Occipital lobe (tissue), 1 donor: ENCODE measurements at regions not wholly inside any gene's neighbourhood (a gene's known extent, or its start where the extent isn't known, plus 50 kb on each side); places are given as distances from the start of the nearest gene placed in this dataset.

Source experiments
- DNase-seq: peaks from one replicate; lab custom pipeline; 2025; lab: John Stamatoyannopoulos, UW

DNA sequence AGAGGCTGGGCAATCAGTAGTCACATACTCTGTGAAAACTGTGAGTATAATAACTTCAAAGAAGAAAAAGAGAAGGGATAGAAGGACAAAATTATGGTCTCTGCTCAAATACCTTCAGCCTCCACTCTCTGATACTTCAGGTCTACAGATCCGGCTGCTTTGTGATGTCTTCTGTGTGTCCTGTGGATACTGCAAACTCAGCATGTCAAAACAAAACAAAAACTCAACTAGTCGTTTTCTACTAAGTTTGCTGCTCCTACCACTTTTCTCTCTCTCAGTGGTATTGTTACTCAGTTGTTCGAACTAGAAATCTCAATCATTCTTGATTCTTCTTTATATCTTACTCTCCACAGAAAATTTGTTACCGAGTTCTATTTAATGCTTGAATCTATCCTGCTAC, 202.4 kb upstream of the ANK2 start:
- no peak for DNase-seq

DNA sequence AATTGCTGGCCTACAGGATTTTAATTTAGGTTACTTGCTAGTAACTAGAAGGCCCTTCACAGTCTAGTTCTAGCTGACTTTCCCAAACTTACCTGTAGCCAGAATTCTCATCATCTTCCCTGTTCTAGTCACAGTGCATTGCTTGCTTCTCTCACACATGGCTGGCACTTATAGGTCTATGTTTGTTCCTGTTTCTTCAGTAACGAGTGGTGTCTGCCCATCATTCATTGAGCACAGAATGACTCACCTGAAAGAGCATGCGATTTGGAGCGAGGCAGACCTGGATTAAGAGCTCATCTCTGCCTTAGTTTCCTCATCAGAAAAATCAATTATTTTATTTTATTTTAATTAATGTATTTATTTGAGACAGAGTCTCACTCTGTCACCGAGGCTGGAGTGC, 201.7 kb upstream of the ANK2 start:
- no peak for DNase-seq

- no peak for DNase-seq
These were observed 200.5 kb upstream of the ANK2 start for GRCh38 chr4:112848911-112849310.

- no peak for DNase-seq
These were observed 196.9 kb upstream of the ANK2 start for GRCh38 chr4:112852601-112853000.

DNA sequence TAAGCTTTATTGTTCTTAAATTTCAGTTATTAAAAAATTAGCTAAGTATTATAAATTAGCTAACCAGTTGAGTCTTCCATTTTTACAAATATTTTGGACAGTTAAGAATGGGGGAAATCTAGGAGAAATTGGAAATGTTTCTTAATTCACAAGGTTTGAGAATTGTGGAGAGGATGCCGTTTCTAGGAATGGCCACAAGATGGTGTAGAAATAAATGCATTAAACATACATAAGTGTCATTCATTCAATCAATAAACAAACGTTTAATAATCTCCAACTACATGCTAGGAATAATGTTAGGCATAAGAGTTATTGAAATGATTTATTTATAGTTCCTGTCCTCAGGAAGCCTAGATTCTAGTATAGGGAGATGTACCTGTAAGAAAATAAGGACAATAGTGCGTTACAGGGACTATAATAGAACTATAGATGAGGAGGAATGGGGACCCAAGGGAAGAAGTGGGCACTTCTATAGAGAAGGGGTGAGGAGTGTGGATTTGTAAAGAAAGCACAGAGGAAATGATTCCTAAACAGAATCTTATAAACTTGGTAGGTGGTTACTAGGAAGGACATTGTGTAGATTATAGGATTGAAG, 195.7 kb upstream of the ANK2 start:
- DNase-seq, result no peak

DNA sequence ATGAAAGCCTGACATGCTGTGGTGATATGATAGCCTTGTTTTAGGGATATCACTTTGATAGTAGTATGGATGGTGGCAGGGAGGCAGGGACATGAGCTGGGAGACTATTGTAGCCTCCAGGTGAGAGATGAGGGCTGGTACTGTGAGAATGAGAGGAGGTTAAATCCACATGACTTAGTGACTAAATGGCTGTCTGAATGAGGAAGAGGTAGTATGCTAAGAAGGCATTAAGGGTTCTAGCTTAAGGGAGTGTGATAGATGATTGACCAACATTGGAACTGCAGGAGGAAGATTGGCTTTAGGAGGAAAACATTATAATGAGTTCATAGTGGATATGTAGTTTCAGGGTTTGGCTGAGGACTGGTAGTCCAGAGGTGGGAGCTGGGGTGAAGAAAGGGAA, 195.0 kb upstream of the ANK2 start:
- DNase-seq, result no peak

GRCh38 chr4:112855058-112855457, 194.4 kb upstream of the ANK2 start:
- peak; percentile 15 for DNase-seq

- no peak for DNase-seq
These were observed 192.0 kb upstream of the ANK2 start for GRCh38 chr4:112857461-112857860.

DNA sequence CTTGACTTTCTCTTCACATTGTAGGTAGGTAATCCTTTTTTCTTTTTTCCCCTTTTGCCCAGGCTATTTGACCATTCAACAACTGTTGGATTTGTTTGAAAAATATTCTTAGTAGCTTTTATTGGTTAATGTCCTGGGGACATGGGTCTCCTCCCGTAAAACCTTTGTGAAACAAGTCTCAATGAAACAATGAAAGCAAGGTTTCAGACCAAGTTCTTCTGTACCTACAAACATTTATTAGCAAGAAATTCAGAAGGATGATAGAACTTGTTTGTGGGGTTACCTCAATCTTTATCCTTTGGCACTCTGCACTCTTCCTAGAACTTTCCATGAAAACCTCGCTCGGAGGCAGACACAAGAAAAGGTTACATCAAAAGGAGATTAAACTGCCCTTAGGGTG, 190.7 kb upstream of the ANK2 start:
- DNase-seq, result no peak

- no peak for DNase-seq
These were observed 189.8 kb upstream of the ANK2 start for GRCh38 chr4:112859456-112860184.

- DNase-seq, result no peak
These were observed 188.4 kb upstream of the ANK2 start for GRCh38 chr4:112860830-112861690.

DNA sequence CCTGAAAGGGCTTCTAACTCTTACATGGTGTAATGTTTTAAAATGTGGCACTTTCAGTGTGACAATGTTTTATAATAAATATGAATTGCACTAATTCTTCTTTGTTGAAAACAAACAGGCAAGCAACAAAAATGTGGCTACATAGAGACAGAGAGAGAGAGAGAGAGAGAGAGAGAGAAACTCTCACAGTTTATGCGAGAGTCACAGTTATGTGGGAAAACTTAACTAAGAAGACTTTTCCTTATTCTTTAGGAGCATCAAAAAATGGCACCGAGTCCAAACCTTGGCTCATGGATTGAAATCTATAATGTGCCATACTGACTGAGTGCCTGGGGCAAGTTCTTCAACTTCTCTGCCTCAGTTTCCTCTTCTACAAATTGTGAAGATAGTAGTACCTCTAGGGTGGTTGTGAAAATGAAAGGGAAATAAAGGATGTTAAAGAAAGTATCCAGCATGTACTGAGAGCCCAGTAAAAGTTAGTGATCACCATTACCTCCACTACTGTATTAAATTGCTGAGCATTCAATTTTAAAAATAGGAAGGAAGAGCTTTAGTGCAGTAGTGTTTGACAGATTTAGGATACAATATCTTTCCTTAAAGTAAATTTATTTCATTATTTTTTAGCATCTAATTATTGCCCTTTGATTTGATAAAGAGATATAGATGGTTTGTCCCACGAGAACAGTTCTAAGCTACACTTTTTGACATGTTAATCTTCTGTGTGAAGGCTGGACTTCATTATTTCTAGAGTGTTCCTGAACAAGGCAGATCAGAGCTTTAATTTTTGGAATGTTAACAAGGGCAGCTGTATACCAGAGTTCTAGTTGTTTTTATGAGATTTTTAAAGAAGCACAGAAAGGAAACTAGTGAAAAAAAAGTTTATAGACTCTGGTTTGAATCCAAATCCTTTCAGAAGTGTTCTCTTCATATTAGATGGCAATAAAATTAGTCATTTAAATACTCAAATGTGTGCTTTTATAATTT, 187.5 kb upstream of the ANK2 start:
- no peak for DNase-seq

GRCh38 chr4:112865443-112865842, 184.0 kb upstream of the ANK2 start:
- DNase-seq, result no peak

DNA sequence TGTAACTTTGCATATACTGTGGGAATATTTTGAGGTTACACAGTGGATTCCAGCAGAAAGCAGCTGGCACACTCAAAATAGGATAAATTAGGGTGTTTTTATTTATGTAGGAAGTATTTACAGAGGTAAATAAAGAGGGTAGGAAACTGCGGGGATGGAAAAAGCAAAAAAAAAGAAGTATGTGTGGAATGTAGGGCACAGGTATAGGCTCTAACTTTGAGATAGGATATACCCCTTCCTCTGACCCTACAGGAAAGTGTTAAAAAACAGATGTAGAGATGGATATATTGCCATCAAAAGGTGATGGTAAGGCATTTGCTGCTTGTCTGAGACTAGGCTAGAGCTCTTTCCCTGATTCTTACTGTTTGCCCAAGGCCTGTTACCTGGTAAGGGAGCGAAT, 173.1 kb upstream of the ANK2 start:
- DNase-seq, result no peak

DNA sequence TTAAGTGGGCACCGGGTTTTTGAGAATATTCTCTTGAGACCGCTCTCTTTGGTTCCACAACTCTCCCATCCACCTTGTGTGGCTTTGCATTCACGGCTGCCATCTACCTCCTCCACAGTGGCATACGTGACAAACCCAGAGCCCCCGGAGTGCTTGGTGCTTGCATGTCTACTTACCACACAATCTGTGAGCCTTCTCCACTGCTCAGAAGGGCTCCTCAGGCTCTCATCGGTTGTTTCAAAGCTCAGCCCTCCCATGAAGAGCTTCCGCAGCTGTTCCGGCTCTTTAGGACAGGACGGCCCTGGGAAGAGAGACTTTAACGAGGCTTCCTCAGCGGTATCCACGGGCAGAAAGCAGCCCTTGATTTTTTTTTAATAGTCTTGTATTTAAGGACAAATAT, 167.6 kb upstream of the ANK2 start:
- no peak for DNase-seq

GRCh38 chr4:112882286-112882685, 167.2 kb upstream of the ANK2 start:
- no peak for DNase-seq

- DNase-seq, result no peak
These were observed 165.0 kb upstream of the ANK2 start for GRCh38 chr4:112884406-112884805.

DNA sequence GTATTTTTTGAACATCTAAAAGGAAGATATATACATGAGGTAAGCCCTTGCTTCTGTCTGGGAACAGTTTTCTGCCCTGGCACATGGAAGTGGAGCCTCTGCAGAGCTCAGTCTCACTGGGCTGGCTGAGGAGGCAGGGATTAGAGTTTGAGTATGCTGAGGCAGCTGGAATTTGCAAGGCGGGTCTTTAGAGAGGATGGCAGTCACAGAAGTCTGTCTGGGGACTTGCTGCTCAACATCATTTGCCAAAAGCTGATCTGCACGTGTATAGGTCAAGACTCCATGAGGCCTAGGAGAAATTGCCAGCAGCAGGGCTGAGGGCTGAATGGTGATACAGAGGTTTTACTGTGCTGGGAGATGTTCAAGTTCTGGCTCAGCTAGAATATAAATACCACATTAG, 163.6 kb upstream of the ANK2 start:
- no peak for DNase-seq

DNA sequence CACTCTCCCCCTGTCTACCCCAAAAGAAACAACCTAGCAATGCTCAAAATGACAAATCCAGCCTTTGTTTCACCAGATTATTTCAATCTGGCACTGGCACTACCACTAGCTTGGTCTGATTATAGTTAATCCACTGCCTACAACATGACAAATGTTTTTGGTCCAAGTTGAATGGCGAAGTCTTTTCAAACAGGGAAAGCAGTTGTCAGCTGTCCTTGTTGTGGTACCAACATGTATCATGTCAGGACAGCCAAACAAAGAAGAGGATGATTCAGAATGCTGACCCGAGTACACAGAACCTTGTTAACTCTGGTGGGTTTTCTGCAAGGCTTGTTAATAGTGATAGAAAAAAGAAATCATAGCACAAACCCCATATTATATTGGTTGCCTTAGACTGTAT, 160.8 kb upstream of the ANK2 start:
- peak; percentile 43 for DNase-seq

- no peak for DNase-seq
These were observed 160.3 kb upstream of the ANK2 start for GRCh38 chr4:112889199-112889598.
